Keratinocyte (primary cell): ENCODE measurements at regions not wholly inside any gene's neighbourhood (a gene's known extent, or its start where the extent isn't known, plus 50 kb on each side); places are given as distances from the start of the nearest gene placed in this dataset.

Experiments
- DNase-seq: peaks from one replicate; pipeline ENCODE4 v3.0.0-alpha.2; 2011; ENCODE audit warnings: low read depth, missing footprints, low spot score
- FAIRE-seq: peaks from 2 replicates; lab custom pipeline; 2011; peaks lifted over from hg19 to GRCh38; lab: Jason Lieb, UNC
- H2AFZ ChIP-seq: 2 replicates; pipeline ENCODE4 v1.6.0; 2012; ENCODE audit warnings: low read length, control low read depth, inconsistent platforms; ENCODE audit not compliant: control insufficient read depth
- H3K27ac ChIP-seq: 2 replicates; pipeline ENCODE4 v1.5.1; 2011; ENCODE audit warnings: low read length; ENCODE audit not compliant: control insufficient read depth, insufficient read depth
- H3K27me3 ChIP-seq: 3 replicates; pipeline ENCODE4 v1.6.0; 2011; ENCODE audit warnings: low read length; ENCODE audit not compliant: control insufficient read depth, insufficient read depth; ENCODE audit errors: extremely low read depth
- H3K36me3 ChIP-seq, 2 experiments: 2 replicates in 1 of 2; 3 replicates in 1 of 2; pipeline ENCODE4 v1.5.1; 2011; ENCODE audit warnings: low read length in 2 of 2, mild to moderate bottlenecking in 1 of 2; ENCODE audit not compliant: control insufficient read depth in 2 of 2, insufficient read depth in 2 of 2; ENCODE audit errors: extremely low read depth in 1 of 2
- H3K4me1 ChIP-seq: 3 replicates; pipeline ENCODE4 v1.5.1; 2011; ENCODE audit warnings: low read length; ENCODE audit not compliant: control insufficient read depth, insufficient read depth; ENCODE audit errors: extremely low read depth
- H3K4me2 ChIP-seq: 3 replicates; pipeline ENCODE4 v1.6.0; 2011; ENCODE audit warnings: low read depth, low read length; ENCODE audit not compliant: control insufficient read depth, insufficient read depth; ENCODE audit errors: extremely low read depth
- H3K4me3 ChIP-seq, 3 experiments: fragments of 200-600 bp in 1 of 3; sonication (generic) in 1 of 3; 2 replicates in 2 of 3; 3 replicates in 1 of 3; pipeline ENCODE4 v1.5.1; 2011 to 2016; ENCODE audit warnings: low read length in 3 of 3, mild to moderate bottlenecking in 3 of 3, control low read depth in 2 of 3, inconsistent platforms in 1 of 3, low read depth in 1 of 3, mixed read lengths in 1 of 3, mixed run types in 1 of 3, moderate library complexity in 1 of 3; ENCODE audit not compliant: control insufficient read depth in 2 of 3, insufficient read depth in 2 of 3; ENCODE audit errors: extremely low read depth in 1 of 3
- H3K79me2 ChIP-seq: 2 replicates; pipeline ENCODE4 v1.6.0; 2012; ENCODE audit warnings: low read length; ENCODE audit not compliant: control insufficient read depth, insufficient read depth
- H3K9ac ChIP-seq: 3 replicates; pipeline ENCODE4 v1.6.0; 2011; ENCODE audit warnings: low read length; ENCODE audit not compliant: control insufficient read depth, insufficient read depth; ENCODE audit errors: extremely low read depth
- H3K9me1 ChIP-seq: 3 replicates; pipeline ENCODE4 v1.6.0; 2011; ENCODE audit warnings: low read length; ENCODE audit not compliant: control insufficient read depth, insufficient read depth; ENCODE audit errors: extremely low read depth
- H3K9me3 ChIP-seq: 2 replicates; pipeline ENCODE4 v1.5.1; 2012; ENCODE audit warnings: low read depth, low read length; ENCODE audit not compliant: control insufficient read depth
- H4K20me1 ChIP-seq: 3 replicates; pipeline ENCODE4 v1.6.0; 2011; ENCODE audit warnings: low read length; ENCODE audit not compliant: control insufficient read depth, insufficient read depth; ENCODE audit errors: extremely low read depth
- EZH2 ChIP-seq: IDR thresholded peaks from one replicate; pipeline ENCODE4 v1.6.1; 2012; ENCODE audit warnings: inconsistent platforms, mild to moderate bottlenecking, low read length, moderate library complexity
- dilution Hi-C: fragments of 300-500 bp; cut with MboI; formaldehyde crosslinking; loops from one replicate; pipeline ENCODE4 v1.7.0; 2020; ENCODE audit warnings: low sequenced_read_pairs; ENCODE audit not compliant: extremely low pct_ligation_motif_present
- TF ChIP-seq, protein P1 (sequence below), 3 experiments: IDR thresholded peaks in 1 of 3; conservative IDR thresholded peaks in 1 of 3; optimal IDR thresholded peaks in 1 of 3; 2 replicates in 2 of 3; 3 replicates in 1 of 3; pipeline versions ENCODE3 to v1.5.1; 2011; ENCODE audit warnings: low read length in 3 of 3, mild to moderate bottlenecking in 3 of 3, moderate library complexity in 2 of 3, control low read depth in 1 of 3, inconsistent platforms in 1 of 3; ENCODE audit not compliant: insufficient read depth in 2 of 3; ENCODE audit errors: extremely low read depth in 1 of 3

DNA sequence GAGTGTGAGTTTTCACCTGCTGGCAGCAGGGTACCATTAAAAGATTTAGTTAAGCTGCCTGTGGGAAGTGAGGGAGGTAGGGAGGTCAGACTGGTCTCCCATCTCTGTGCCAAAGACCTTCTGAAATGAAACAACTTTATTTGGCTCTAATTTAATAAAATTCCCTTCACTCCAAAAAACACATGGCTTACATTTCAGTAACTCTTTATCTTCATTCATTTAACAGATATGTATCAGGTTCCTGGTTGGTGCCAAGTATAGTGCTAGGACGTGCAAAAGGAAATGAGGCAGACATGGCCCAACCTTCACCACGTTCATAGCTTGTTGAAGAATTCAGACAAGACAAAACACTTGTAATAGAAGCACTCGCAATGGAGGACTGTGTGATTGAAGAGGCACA lies 282.3 kb downstream of the SEC16B start:
- Histone ChIP-seq H3K9me1 (no peaks in the 10 kb centered on the region), H3K4me3 (no peak overlapping the region), H3K79me2 (no peaks in the 10 kb centered on the region), H3K27ac (no peak overlapping the region), H3K4me2 (no peak overlapping the region), H3K4me1 (no peaks in the 10 kb centered on the region), H3K27me3 (no peaks in the 10 kb centered on the region), H2AFZ (no peak overlapping the region), H3K9me3 (no peaks in the 10 kb centered on the region), H4K20me1 (no peaks in the 10 kb centered on the region), H3K36me3 (no peaks in the 10 kb centered on the region), H3K9ac (no peak overlapping the region)
- dilution Hi-C loops, result no loop called here
- TF ChIP-seq EZH2, result no peak
- TF ChIP-seq, protein P1, sequence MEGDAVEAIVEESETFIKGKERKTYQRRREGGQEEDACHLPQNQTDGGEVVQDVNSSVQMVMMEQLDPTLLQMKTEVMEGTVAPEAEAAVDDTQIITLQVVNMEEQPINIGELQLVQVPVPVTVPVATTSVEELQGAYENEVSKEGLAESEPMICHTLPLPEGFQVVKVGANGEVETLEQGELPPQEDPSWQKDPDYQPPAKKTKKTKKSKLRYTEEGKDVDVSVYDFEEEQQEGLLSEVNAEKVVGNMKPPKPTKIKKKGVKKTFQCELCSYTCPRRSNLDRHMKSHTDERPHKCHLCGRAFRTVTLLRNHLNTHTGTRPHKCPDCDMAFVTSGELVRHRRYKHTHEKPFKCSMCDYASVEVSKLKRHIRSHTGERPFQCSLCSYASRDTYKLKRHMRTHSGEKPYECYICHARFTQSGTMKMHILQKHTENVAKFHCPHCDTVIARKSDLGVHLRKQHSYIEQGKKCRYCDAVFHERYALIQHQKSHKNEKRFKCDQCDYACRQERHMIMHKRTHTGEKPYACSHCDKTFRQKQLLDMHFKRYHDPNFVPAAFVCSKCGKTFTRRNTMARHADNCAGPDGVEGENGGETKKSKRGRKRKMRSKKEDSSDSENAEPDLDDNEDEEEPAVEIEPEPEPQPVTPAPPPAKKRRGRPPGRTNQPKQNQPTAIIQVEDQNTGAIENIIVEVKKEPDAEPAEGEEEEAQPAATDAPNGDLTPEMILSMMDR (optimal IDR thresholded peaks at IDR 0.05 in 1 of 3, IDR thresholded peaks at IDR 0.05 in 1 of 3, conservative IDR thresholded peaks at IDR 0.05 in 1 of 3; ENCODE audit: extremely low read depth in 1 of 3, insufficient read depth in 2 of 3, low read length in 3 of 3), result no peak
- FAIRE-seq (no peak), DNase-seq (no peak)

DNA sequence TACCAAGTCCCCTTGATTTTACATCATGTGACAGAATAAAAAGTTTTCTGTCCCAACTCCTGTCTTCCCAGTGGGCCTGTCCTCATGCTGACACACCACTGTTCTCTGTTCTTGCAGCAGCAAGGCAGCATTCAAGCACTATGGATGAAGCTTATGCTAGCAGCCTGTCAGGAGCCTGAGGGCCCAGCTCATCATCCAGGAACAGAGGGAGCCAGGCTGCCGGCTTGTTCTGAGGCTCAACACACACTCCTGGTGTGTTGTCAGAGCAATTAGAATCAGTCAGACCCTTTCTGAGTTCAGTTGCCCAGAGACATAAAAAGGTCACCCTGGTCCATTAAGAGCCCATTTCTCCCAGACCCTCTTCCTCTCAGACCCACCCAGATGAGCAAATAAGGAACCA lies 282.9 kb downstream of the SEC16B start:
- Histone ChIP-seq H3K4me3 (no peak overlapping the region), H3K27ac (no peak overlapping the region), H3K4me2 (no peak overlapping the region), H3K4me1 (no peaks in the 10 kb centered on the region), H3K9me1 (no peaks in the 10 kb centered on the region), H3K27me3 (no peaks in the 10 kb centered on the region), H3K9ac (no peak overlapping the region), H2AFZ (no peak overlapping the region), H3K79me2 (no peaks in the 10 kb centered on the region), H4K20me1 (no peaks in the 10 kb centered on the region), H3K9me3 (no peaks in the 10 kb centered on the region), H3K36me3 (no peaks in the 10 kb centered on the region)
- dilution Hi-C loops, result no loop called here
- no peak for TF ChIP-seq EZH2
- TF ChIP-seq, protein P1 (optimal IDR thresholded peaks at IDR 0.05 in 1 of 3, IDR thresholded peaks at IDR 0.05 in 1 of 3, conservative IDR thresholded peaks at IDR 0.05 in 1 of 3; ENCODE audit: extremely low read depth in 1 of 3, insufficient read depth in 2 of 3, low read length in 3 of 3), result no peak
- DNase-seq (no peak), FAIRE-seq (no peak)
